Kidney epithelial cell (primary cell): ENCODE measurements at regions not wholly inside any gene's neighbourhood (a gene's known extent, or its start where the extent isn't known, plus 50 kb on each side); places are given as distances from the start of the nearest gene placed in this dataset.

Experiments
- DNase-seq: peaks from one replicate; pipeline ENCODE4 v3.0.0-alpha.2; 2010; ENCODE audit warnings: low read depth
- H3K27me3 ChIP-seq: 2 replicates; pipeline ENCODE4 v1.6.0; 2011; ENCODE audit warnings: low read length; ENCODE audit not compliant: control insufficient read depth, insufficient read depth
- H3K36me3 ChIP-seq: 2 replicates; pipeline ENCODE4 v1.5.1; 2011; ENCODE audit warnings: low read length; ENCODE audit not compliant: control insufficient read depth, insufficient read depth
- H3K4me3 ChIP-seq: 2 replicates; pipeline ENCODE4 v1.5.1; 2011; ENCODE audit warnings: low read depth, mild to moderate bottlenecking, control low read depth, low read length
- CTCF ChIP-seq: IDR thresholded peaks from 2 replicates; pipeline ENCODE4 v1.5.1; 2011; ENCODE audit warnings: mild to moderate bottlenecking, moderate library complexity, low read length, control low read depth, inconsistent platforms; ENCODE audit not compliant: insufficient read depth, poor library complexity, severe bottlenecking

DNA sequence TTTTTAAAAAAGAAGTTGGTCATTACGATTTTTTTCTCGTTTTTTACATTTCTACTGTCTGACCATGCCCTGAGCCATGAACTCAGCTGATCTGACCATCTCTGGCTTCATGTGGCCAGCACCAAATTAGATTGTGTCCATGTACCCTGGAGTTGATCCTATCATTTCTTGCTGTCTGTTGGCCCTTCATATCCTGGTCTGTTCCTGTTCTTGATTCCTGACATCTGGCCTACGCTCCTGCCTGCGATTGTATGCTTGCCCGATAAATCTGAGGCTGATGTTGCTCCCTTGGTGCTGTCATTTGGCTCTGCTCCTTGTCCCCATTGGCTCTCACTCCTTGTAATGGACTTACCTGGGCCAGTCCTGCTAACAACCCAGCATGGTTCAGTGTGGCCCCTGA lies 89.8 kb upstream of the IGSF10 start:
- TF ChIP-seq CTCF, result no peak
- H3K4me3 ChIP-seq, result no peak overlapping the region
- H3K27me3 ChIP-seq, result no peaks in the 10 kb centered on the region
- DNase-seq, result no peak
- H3K36me3 ChIP-seq, result no peaks in the 10 kb centered on the region

- H3K27me3 ChIP-seq, result no peaks in the 10 kb centered on the region
- no peak overlapping the region for H3K4me3 ChIP-seq
- H3K36me3 ChIP-seq, result no peaks in the 10 kb centered on the region
- TF ChIP-seq CTCF, result no peak
- DNase-seq, result no peak
These were observed 89.3 kb upstream of the IGSF10 start for GRCh38 chr3:151550025-151550618.

GRCh38 chr3:151548195-151548594 lies 87.3 kb upstream of the IGSF10 start:
- no peak for TF ChIP-seq CTCF
- Histone ChIP-seq H3K36me3 (no peaks in the 10 kb centered on the region), H3K4me3 (no peak overlapping the region), H3K27me3 (no peaks in the 10 kb centered on the region)
- no peak for DNase-seq

- Histone ChIP-seq H3K27me3 (no peaks in the 10 kb centered on the region), H3K4me3 (no peak overlapping the region), H3K36me3 (no peaks in the 10 kb centered on the region)
- no peak for TF ChIP-seq CTCF
- no peak for DNase-seq
These were observed 83.3 kb upstream of the IGSF10 start for GRCh38 chr3:151544164-151544548.

DNA sequence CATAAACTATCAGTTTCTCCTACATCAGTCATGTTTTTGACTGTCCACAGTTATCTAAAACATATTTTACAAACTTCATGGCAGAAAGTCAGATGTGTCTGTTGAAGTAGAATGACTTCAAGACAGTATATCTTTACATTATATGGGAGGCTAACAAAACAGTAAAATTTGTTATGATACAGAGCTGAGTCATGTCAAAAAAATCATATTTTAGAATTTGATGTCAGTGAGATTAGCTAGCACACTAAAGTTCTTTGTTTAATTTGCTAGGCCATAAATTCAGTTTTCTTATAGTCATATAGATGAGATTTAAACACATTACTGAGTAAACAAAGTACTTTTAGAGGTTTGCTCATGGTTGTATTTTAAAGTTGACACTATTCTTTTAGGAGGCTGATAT lies 80.3 kb upstream of the IGSF10 start:
- Histone ChIP-seq H3K4me3 (no peak overlapping the region), H3K27me3 (no peaks in the 10 kb centered on the region), H3K36me3 (no peaks in the 10 kb centered on the region)
- DNase-seq, result no peak
- no peak for TF ChIP-seq CTCF

DNA sequence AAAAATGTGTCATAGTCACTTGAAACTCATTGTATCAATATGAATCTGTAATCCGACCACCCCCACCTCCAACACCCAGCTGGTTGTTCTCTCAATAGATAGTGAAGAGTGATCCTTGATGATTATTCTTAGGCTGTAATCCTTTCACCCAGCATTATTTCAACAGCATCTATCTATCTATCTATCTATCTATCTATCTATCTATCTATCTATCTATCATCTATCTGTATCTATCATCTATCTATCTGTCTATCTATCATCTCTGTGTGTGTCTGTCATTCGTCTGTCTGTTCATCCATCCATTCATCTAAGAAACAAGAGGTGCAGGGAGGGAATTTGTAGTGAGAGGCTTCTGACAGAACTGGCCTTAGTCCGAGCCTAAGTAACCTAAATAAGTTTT lies 78.7 kb upstream of the IGSF10 start:
- Histone ChIP-seq H3K27me3 (no peaks in the 10 kb centered on the region), H3K4me3 (no peak overlapping the region), H3K36me3 (no peaks in the 10 kb centered on the region)
- no peak for TF ChIP-seq CTCF
- DNase-seq, result no peak
